ENCODE measurements at regions not wholly inside any gene's neighbourhood (a gene's known extent, or its start where the extent isn't known, plus 50 kb on each side); places are given as distances from the start of the nearest gene placed in this dataset.
A peak's percentile ranks its signal among the peaks of the same experiment; 100 is the strongest.

- Histone ChIP-seq H3K4me1 (ENCODE audit: low read depth) (no peaks in the 10 kb centered on the region), H3K9me3 (no peaks in the 10 kb centered on the region), H3K4me3 (no peak overlapping the region), H3K36me3 (ENCODE audit: low read depth) (no peaks in the 10 kb centered on the region)
- ATAC-seq (no peak), DNase-seq (no peak)
- TF ChIP-seq, protein P1, sequence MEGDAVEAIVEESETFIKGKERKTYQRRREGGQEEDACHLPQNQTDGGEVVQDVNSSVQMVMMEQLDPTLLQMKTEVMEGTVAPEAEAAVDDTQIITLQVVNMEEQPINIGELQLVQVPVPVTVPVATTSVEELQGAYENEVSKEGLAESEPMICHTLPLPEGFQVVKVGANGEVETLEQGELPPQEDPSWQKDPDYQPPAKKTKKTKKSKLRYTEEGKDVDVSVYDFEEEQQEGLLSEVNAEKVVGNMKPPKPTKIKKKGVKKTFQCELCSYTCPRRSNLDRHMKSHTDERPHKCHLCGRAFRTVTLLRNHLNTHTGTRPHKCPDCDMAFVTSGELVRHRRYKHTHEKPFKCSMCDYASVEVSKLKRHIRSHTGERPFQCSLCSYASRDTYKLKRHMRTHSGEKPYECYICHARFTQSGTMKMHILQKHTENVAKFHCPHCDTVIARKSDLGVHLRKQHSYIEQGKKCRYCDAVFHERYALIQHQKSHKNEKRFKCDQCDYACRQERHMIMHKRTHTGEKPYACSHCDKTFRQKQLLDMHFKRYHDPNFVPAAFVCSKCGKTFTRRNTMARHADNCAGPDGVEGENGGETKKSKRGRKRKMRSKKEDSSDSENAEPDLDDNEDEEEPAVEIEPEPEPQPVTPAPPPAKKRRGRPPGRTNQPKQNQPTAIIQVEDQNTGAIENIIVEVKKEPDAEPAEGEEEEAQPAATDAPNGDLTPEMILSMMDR (IDR thresholded peaks at IDR 0.05) = no peak
- intact Hi-C loops (cut with DNase I, micrococcal nuclease) = loop anchor here in 1 of 2 donors (5.0 kb wide), 1 partner anchor 636 kb away; no protein-coding TSS in a partner anchor
Observed at GRCh38 chr15:98440917-98441316, 207.4 kb upstream of the IGF1R start.

GRCh38 chr15:98441599-98441998 is 206.7 kb upstream of the IGF1R start:
- intact Hi-C loops (cut with DNase I, micrococcal nuclease) = loop anchor here in 1 of 2 donors (5.0 kb wide), 1 partner anchor 636 kb away; no protein-coding TSS in a partner anchor
- no peak overlapping the region for H3K4me3 ChIP-seq
- H3K9me3 ChIP-seq = no peaks in the 10 kb centered on the region
- TF ChIP-seq, protein P1 (IDR thresholded peaks at IDR 0.05) = no peak
- ATAC-seq (no peak), DNase-seq (no peak)
- H3K36me3 ChIP-seq (ENCODE audit: low read depth) = no peaks in the 10 kb centered on the region
- no peaks in the 10 kb centered on the region for H3K4me1 ChIP-seq (ENCODE audit: low read depth)

- TF ChIP-seq, protein P1 (IDR thresholded peaks at IDR 0.05) = peak; percentile 58
- Histone ChIP-seq H3K36me3 (ENCODE audit: low read depth) (no peaks in the 10 kb centered on the region), H3K4me3 (no peak overlapping the region), H3K9me3 (no peaks in the 10 kb centered on the region), H3K4me1 (ENCODE audit: low read depth) (no peaks in the 10 kb centered on the region)
- DNase-seq = peak in 1 of 3 donors; percentile 67
- peak; percentile 72 for ATAC-seq
- intact Hi-C loops (cut with DNase I, micrococcal nuclease) = loop anchor here in 1 of 2 donors (5.0 kb wide), 1 partner anchor 635 kb away; no protein-coding TSS in a partner anchor
Observed at GRCh38 chr15:98442379-98442833, 205.9 kb upstream of the IGF1R start.

- intact Hi-C loops (cut with DNase I, micrococcal nuclease) = loop anchor here in 1 of 2 donors (5.0 kb wide), 1 partner anchor 634 kb away; no protein-coding TSS in a partner anchor
- Histone ChIP-seq H3K4me1 (ENCODE audit: low read depth) (no peaks in the 10 kb centered on the region), H3K9me3 (no peaks in the 10 kb centered on the region), H3K4me3 (no peak overlapping the region), H3K36me3 (ENCODE audit: low read depth) (no peaks in the 10 kb centered on the region)
- ATAC-seq = no peak
- no peak for DNase-seq
- TF ChIP-seq, protein P1 (IDR thresholded peaks at IDR 0.05) = no peak
Observed at GRCh38 chr15:98442901-98443300, 205.4 kb upstream of the IGF1R start.

GRCh38 chr15:98443526-98443925 is 204.8 kb upstream of the IGF1R start:
- no peaks in the 10 kb centered on the region for H3K9me3 ChIP-seq
- no peak overlapping the region for H3K4me3 ChIP-seq
- TF ChIP-seq, protein P1 (IDR thresholded peaks at IDR 0.05) = no peak
- DNase-seq = no peak
- H3K4me1 ChIP-seq (ENCODE audit: low read depth) = no peaks in the 10 kb centered on the region
- intact Hi-C loops (cut with DNase I, micrococcal nuclease) = loop anchor here in 1 of 2 donors (5.0 kb wide), 1 partner anchor 634 kb away; no protein-coding TSS in a partner anchor
- no peaks in the 10 kb centered on the region for H3K36me3 ChIP-seq (ENCODE audit: low read depth)
- no peak for ATAC-seq
